GM19035 (cell line): ENCODE measurements at regions not wholly inside any gene's neighbourhood (a gene's known extent, or its start where the extent isn't known, plus 50 kb on each side); places are given as distances from the start of the nearest gene placed in this dataset.

Experiments used
- ATAC-seq: cut with Tn5 transposase; IDR thresholded peaks from one replicate; pipeline ENCODE4 v1.9.1; 2021; ENCODE audit not compliant: unreplicated experiment

GRCh38 chr16:85187886-85188285 is 75.6 kb upstream of the CIBAR2 start:
- ATAC-seq, result no peak

- ATAC-seq, result no peak
Measured at GRCh38 chr16:85188822-85189672, 76.8 kb upstream of the CIBAR2 start.

- ATAC-seq, result no peak
Measured at GRCh38 chr16:85190572-85190971, 78.3 kb upstream of the CIBAR2 start.

- ATAC-seq, result no peak
Measured at GRCh38 chr16:85191341-85191965, 79.2 kb upstream of the CIBAR2 start.

GRCh38 chr16:85192238-85193114 is 80.2 kb upstream of the CIBAR2 start:
- no peak for ATAC-seq

- no peak for ATAC-seq
Measured at GRCh38 chr16:85193115-85193493, 80.8 kb upstream of the CIBAR2 start.

- no peak for ATAC-seq
Measured at GRCh38 chr16:85193876-85194275, 81.6 kb upstream of the CIBAR2 start.

- no peak for ATAC-seq
Measured at GRCh38 chr16:85194307-85195270, 82.3 kb upstream of the CIBAR2 start.

GRCh38 chr16:85195271-85195647 is 83.0 kb upstream of the CIBAR2 start:
- ATAC-seq, result no peak

GRCh38 chr16:85195900-85196772 is 83.9 kb upstream of the CIBAR2 start:
- no peak for ATAC-seq

GRCh38 chr16:85196976-85197375 is 84.7 kb upstream of the CIBAR2 start:
- ATAC-seq, result no peak

- no peak for ATAC-seq
Measured at GRCh38 chr16:85197611-85198566, 85.6 kb upstream of the CIBAR2 start.

GRCh38 chr16:85199069-85199725 is 86.9 kb upstream of the CIBAR2 start:
- ATAC-seq, result no peak

GRCh38 chr16:85199880-85200279 is 87.6 kb upstream of the CIBAR2 start:
- no peak for ATAC-seq

- no peak for ATAC-seq
Measured at GRCh38 chr16:85200471-85201278, 88.4 kb upstream of the CIBAR2 start.

- ATAC-seq, result no peak
Measured at GRCh38 chr16:85201574-85201973, 89.3 kb upstream of the CIBAR2 start.

- no peak for ATAC-seq
Measured at GRCh38 chr16:85202051-85202601, 89.9 kb upstream of the CIBAR2 start.
